IPS-18c (cell line): ENCODE measurements at regions not wholly inside any gene's neighbourhood (a gene's known extent, or its start where the extent isn't known, plus 50 kb on each side); places are given as distances from the start of the nearest gene placed in this dataset.
"Not testable (repeated sequence)": the region's sequence is repeated elsewhere in the genome, so short reads cannot be mapped to it uniquely, and the experiment has no call there.

Experiments used
- H3K4me3 ChIP-seq: 2 replicates; pipeline ENCODE4 v1.7.0; 2013; ENCODE audit warnings: low read depth, mild to moderate bottlenecking, low read length, moderate library complexity; ENCODE audit not compliant: insufficient read depth
- H3K9me3 ChIP-seq: one replicate; pipeline ENCODE4 v1.6.1; 2013; ENCODE audit warnings: mild to moderate bottlenecking, low read length, moderate library complexity; ENCODE audit not compliant: control insufficient read depth, insufficient read depth

DNA sequence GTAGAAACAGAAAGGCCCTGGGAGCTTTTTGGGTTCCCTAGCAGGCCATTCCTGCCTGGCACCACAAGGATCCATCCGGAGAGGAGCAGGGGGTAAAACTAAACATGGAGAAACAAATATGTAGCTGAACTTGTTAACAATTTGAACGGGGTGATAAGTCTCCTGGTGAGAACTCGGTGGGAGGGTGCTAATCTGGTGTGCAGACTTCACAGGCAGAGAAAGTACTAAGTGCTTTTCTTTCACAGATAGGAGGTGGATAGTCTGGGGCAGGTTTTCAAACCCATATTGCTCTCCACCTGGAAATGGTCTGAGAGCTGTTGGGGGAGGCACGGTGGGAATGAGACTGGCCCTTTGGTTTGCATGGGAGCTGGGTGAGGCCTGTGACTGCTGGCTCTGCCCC is 196.3 kb upstream of the FUT9 start:
- Histone ChIP-seq H3K9me3 (no peaks in the 10 kb centered on the region), H3K4me3 (no peak overlapping the region)

GRCh38 chr6:95819939-95820338 is 195.8 kb upstream of the FUT9 start:
- H3K9me3 ChIP-seq: no peaks in the 10 kb centered on the region
- no peak overlapping the region for H3K4me3 ChIP-seq

DNA sequence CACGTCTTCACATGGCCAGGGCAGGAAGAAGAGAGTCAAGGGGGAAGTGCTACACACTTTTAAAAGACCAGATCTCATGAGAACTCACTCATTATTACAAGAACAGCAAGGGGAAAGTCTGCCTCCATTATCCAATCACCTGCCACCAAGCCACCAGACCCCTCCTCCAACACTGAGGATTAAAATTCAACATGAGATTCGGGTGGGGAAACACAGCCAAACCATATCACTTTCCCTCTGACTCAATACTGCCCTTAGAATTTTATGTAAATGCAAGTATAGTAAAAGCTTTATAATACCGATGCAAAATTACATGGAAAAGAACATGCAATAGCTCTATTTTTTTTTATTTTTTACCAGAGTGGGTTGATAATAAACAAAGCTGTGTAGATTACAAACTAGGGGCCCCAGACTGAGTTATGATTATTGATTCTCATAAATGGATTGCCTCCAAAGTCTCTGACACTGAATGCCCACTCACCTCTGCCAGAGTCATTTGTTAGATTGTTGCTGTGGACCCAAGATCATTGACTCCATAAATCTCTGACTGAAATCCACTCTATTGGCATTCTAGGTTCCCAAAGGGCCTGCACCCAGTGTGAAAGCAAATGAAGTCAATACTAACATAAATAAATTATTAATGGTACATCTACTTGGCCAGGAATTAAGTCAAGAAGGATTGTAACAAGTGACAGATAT is 184.8 kb upstream of the FUT9 start:
- no peaks in the 10 kb centered on the region for H3K9me3 ChIP-seq
- no peak overlapping the region for H3K4me3 ChIP-seq

DNA sequence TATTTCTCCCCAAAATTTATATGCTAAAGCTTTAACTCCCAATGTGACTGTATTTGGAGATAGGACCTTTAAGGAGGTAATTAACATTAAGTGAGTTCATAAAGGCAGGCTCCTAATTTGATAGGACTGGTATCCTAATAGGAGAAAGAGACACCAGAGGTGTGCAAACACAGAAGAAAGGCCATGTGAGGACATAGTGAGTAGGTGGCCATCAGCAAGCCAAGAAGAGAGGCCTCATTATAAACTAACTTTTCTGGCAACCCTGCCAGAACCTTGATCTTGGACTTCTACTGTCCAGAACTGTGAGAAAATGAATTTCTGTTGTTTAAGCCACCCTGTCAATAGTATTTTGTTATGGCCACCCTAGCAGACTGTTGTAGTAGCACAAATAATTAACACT is 177.9 kb upstream of the FUT9 start:
- H3K4me3 ChIP-seq: no peak overlapping the region
- no peaks in the 10 kb centered on the region for H3K9me3 ChIP-seq

DNA sequence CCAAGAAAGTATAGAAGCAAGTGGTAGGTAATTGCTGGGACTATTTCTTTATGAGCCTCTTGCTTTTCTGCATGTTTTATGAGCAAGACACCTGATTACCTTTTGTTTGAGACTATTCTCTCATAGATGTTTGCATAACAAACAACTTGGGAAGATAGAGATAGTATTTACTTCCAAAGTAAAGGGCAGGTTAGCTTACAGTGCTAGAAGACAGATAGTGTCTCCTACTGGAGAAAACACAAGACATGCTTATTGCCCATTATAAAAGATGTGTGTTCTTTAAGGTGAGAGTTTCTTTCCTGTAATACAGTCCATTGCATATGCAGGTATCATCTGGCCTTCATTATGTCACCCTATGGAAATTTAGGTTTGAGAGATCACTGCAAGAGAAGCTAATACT is 174.2 kb upstream of the FUT9 start:
- Histone ChIP-seq H3K4me3 (no peak overlapping the region), H3K9me3 (no peaks in the 10 kb centered on the region)

- Histone ChIP-seq H3K9me3 (no peaks in the 10 kb centered on the region), H3K4me3 (no peak overlapping the region)
These were observed 169.1 kb upstream of the FUT9 start for GRCh38 chr6:95846652-95847051.

DNA sequence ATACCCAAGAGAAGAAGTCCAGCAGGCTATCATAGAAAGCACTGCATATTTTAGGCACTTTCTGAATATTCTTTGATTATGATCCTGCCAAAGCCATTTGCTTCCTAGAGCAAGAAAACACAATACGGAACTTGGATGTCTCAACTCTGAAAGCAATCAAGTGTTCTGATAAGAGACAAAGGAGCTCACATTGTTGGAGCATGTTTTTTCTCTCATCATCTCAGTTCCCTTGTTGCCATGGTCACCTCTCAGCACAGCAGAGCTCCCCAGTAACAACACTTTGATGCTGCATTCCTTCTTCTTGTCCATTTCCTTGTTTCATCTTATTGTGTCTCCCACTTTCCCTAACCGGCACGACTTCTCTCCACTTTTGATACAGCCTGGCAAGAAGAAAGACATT is 168.7 kb upstream of the FUT9 start:
- Histone ChIP-seq H3K4me3 (no peak overlapping the region), H3K9me3 (no peaks in the 10 kb centered on the region)

- no peaks in the 10 kb centered on the region for H3K9me3 ChIP-seq
- H3K4me3 ChIP-seq: no peak overlapping the region
These were observed 167.1 kb upstream of the FUT9 start for GRCh38 chr6:95848717-95849116.

GRCh38 chr6:95856876-95857364 is 158.9 kb upstream of the FUT9 start:
- no peaks in the 10 kb centered on the region for H3K9me3 ChIP-seq
- no peak overlapping the region for H3K4me3 ChIP-seq

DNA sequence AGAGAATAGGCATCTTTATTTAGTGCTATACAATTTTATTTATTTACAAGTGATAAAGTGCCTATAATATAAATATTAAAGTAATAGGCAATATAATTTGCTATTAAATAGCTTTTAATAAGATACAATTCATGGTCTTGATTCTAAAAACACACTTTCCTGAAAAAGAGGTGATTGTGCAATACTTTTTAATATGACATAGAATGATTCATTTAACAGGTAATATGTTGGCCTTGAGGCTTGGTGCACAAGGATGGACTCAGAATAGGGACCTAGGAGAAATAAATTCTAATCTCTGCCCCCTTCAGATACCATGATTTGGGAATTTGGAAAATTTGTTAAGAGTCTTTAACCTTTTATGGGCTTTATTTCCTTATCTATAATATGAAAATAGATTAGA is 149.9 kb upstream of the FUT9 start:
- Histone ChIP-seq H3K4me3 (no peak overlapping the region), H3K9me3 (no peaks in the 10 kb centered on the region)

- H3K4me3 ChIP-seq: no peak overlapping the region
- no peaks in the 10 kb centered on the region for H3K9me3 ChIP-seq
These were observed 149.0 kb upstream of the FUT9 start for GRCh38 chr6:95866732-95867131.

DNA sequence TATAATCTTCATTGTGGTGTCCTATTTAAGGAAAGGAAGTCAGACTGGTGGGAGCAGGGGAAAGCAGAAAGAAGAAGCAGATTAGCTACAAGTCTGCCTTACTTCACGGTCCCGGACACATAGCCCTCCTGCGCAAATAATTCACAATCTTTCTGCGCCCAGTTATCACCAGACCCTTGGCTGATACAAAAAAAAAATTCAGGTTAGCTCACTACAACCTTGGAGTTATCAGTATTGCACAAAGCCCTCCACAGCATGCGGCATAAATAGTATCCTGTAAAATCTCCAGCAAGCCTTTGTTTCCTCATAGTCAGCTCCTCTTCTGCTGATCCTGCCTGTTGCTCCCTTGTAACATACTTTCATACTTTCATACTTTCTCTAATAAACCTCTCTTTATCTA is 148.6 kb upstream of the FUT9 start:
- H3K9me3 ChIP-seq: no peaks in the 10 kb centered on the region
- H3K4me3 ChIP-seq: no peak overlapping the region

DNA sequence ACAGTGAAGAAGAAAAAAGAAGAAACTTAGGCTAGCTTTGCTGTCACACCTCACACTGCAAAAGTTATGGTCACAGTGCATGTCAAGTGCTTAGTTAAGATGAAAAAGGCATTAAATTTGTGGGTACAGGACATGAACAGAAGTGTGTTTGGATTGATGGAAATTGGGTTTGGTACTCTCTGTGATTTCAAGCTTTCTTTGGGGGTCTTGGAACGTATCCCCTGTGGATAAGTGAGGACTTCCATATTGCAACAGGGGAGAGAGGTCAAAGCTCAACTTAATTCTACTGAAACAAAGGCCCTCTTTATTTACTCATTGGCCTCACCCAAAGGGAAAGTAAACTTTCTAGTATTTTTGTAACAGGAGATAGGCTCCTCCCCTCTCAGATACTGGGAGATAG is 138.3 kb upstream of the FUT9 start:
- no peak overlapping the region for H3K4me3 ChIP-seq
- H3K9me3 ChIP-seq: no peaks in the 10 kb centered on the region

GRCh38 chr6:95879856-95880255 is 135.9 kb upstream of the FUT9 start:
- H3K4me3 ChIP-seq: no peak overlapping the region
- no peaks in the 10 kb centered on the region for H3K9me3 ChIP-seq

DNA sequence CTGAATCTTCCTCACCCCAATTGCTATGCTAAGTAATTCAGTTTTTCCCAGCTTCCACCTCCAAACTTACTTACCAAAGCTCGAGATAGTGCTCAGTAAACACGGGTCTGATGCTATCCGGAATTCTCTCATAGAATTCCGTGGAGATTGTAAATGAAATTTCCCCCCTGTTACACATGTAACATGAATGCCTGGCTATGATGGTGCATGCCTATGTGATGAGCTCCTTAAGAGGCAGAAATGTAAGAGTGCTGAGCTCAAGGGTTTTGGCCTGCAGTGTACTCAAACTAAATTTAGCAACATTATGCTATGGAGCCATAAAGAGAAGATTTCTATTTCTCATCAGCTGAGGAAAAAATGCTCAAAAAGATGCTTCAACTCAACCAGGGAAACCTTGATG is 133.4 kb upstream of the FUT9 start:
- Histone ChIP-seq H3K4me3 (no peak overlapping the region), H3K9me3 (no peaks in the 10 kb centered on the region)

DNA sequence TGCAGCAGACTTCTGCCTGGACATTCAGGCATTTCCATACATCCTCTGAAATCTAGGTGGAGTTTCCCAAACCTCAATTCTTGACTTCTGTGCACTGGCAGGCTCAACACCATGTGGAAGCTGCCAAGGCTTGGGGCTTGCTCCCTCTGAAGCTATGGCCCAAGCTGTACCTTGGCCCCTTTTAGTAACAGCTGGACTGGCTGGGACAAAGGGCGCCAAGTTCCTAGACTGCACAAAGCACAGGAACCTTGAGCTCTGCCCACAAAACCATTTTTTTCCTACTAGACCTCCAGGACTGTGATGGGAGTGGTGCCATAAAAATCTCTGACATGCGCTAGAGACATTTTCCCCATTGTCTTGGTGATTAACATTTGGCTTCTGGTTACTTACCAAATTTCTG is 127.1 kb upstream of the FUT9 start:
- H3K4me3 ChIP-seq, H3K9me3 ChIP-seq: not testable (repeated sequence)

GRCh38 chr6:95905132-95905531 is 110.6 kb upstream of the FUT9 start:
- Histone ChIP-seq H3K4me3 (no peak overlapping the region), H3K9me3 (no peaks in the 10 kb centered on the region)

DNA sequence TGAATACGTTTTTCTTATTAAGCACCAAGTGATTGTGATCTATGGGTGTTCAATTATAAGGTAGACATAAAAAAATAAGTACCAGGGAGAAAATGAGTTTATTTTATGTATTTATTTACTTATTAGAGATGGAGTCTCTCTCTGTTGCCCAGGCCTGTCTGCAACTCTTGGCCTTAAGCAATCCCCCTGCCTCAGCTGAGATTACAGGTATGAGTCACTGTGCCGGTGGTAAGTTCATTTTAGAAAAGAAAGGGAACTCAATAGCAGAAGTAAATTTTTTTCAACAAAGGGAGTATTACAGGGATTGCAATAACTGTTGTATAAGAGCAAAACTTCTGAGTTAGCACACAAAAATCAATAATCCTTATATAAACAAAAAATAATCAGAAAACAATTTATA is 98.7 kb upstream of the FUT9 start:
- no peaks in the 10 kb centered on the region for H3K9me3 ChIP-seq
- H3K4me3 ChIP-seq: no peak overlapping the region

GRCh38 chr6:95923518-95923917 is 92.3 kb upstream of the FUT9 start:
- Histone ChIP-seq H3K9me3 (no peaks in the 10 kb centered on the region), H3K4me3 (no peak overlapping the region)
